GM10847 (cell line): ENCODE measurements at regions not wholly inside any gene's neighbourhood (a gene's known extent, or its start where the extent isn't known, plus 50 kb on each side); places are given as distances from the start of the nearest gene placed in this dataset.
A peak's percentile ranks its signal among the peaks of the same experiment; 100 is the strongest.

ENCODE experiments used
- POLR2A ChIP-seq: IDR thresholded peaks from 2 replicates; pipeline ENCODE4 v1.6.1; 2011; ENCODE audit not compliant: insufficient read length; ENCODE audit errors: extremely low read depth

DNA sequence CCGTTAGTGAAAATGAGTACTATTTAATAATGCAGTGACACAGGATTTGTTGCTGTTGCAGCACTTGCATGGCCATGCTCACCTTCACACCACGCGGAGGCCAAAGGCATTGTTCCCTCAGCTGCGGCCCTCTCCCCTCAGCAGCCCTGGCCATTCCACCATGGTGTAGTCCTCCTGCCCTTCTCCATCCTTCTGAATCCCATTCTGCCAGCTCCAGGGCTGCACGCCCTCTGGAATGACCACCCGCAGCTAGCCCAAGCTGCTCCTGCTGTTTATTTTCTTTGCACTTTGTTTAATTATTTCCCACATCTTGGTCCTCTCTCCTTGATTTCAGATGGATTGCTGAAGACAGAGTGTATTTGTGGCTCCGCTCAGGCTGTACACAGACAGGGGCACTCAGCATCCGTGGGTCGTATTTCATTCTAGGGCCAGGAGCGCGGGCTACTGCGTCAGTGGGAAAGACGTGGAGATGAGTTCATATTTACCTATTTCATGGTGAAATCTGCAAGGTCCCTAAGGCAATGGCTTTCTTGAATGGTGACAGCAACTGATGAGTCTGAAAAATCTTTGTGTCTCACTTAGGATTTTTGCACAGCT lies 81.4 kb upstream of the DUSP22 start:
- TF ChIP-seq POLR2A: no peak

DNA sequence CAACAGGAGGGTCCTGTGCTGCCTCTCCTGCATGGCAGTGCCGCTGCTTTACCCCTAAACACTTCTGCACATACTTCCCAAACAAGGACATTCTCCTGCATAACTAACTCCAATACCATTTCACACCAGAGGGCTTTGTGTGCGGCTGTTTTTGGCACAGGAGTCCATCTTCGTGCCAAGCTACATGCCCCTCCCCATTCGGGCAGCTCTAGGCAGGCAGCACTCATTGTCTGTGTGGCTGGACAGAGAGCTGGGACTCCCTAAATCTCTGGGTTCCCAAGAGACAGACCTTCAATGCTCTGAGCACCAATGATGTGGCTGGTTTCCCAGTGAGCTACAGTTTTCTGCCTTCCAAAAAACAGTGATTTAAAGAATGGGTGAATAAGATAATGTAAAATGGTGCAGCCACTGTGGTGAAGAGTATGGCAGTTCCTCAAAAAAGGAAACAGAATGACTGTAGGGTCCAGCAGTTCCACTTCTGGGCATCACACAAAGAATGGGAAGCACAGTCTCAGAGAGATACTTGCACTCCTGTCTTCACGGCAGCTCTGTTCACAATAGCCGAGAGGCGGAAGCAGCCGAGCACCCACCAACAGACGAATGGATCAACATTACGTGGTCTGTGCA lies 80.3 kb upstream of the DUSP22 start:
- no peak for TF ChIP-seq POLR2A

DNA sequence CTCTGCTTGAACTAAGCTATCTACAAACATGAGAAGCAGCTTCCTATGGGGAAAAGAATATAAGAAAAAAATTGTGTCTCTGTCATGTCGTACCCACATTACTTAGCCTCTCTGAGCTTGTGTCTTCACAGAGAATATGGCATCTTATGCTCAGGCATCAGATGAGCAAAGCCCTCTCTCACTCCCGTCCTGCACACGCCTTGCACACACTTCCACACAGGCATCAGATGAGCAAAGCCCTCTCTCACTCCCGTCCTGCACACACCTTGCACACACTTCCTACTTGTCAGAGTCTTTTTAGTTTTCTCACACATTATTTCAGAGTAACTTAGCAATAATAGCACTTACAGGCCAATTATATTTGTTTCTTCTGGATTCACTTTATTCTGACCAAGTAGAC lies 79.0 kb upstream of the DUSP22 start:
- no peak for TF ChIP-seq POLR2A

DNA sequence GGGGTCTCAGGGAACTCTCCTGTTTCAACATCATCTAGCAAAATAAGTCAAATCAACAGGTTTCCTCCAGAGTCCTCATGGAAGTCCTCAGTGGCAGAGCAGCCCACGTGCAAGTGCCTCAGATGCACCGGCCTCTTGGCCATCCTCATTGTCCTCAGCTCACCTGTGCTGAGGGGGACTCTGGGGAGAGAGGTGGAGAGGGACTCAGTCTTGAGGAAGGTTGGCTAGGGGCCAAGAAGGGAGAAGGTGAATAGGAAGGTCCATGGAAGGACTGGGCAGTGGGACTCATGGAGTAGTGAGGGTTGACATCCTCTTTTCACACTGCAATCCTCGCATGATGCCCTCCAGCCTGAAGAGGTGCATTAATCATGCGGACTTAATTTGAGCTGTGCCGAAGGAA lies 77.9 kb upstream of the DUSP22 start:
- TF ChIP-seq POLR2A: no peak

DNA sequence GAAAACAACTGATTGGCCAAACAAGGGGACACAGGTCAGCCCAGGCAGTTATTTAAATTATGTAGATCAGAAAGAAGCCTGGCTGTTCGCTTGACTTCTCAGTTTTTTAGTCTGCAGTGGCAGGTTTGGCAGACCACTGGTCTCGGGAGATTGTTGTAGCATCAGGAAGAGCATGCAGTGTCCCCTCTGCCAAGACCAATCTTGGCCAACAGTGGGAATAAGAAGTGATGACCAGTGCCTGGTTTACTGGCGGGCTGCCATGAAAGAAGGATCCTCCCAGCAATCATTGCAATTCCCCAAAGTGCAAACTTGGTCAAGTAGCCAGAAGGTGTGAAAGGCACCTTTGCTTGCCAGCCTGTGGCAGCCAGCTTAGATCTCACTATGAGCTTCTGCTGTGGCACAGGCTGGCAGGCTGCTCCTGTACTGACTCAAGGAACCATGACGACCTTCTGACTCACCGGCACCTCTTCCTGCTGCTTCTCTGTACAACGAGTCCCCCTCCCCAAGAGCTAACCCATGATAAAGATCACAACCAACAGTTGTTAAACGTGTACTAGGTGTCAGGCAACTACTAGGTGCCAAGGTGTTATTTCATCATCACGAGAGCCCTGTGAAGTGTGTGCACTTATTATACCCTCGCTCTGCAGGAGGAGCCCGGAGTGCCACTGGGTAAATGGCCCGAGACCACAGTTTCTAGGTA lies 76.8 kb upstream of the DUSP22 start:
- no peak for TF ChIP-seq POLR2A

DNA sequence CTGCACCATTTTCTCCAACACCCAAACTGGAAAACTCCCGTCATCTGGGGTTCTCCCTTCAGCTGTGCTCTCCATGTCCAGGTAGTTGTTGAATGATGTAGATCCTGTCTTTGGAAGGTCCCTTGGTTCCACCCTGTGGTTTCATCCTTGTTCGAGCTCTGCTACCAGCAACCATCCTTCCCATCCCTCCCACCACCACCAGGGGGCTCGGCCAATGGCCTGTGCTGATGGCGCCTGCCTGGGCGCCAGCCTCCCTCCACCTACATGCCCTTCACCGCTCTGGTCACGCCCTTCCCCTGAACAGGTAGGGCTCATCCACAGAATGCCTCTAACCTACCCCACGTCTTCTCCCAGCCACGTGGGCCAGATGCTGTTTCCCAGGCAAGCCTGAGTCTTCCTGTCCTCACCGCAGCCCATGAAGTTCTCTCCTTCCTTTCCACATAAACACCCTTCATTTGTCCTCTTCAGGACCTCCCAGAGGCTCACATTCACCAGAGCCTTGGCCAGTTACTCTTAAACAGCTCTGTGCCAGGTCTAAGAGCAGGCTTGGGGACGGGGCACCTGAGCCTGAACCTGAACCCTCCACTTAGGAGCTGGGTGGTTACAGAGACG lies 75.1 kb upstream of the DUSP22 start:
- TF ChIP-seq POLR2A: no peak

DNA sequence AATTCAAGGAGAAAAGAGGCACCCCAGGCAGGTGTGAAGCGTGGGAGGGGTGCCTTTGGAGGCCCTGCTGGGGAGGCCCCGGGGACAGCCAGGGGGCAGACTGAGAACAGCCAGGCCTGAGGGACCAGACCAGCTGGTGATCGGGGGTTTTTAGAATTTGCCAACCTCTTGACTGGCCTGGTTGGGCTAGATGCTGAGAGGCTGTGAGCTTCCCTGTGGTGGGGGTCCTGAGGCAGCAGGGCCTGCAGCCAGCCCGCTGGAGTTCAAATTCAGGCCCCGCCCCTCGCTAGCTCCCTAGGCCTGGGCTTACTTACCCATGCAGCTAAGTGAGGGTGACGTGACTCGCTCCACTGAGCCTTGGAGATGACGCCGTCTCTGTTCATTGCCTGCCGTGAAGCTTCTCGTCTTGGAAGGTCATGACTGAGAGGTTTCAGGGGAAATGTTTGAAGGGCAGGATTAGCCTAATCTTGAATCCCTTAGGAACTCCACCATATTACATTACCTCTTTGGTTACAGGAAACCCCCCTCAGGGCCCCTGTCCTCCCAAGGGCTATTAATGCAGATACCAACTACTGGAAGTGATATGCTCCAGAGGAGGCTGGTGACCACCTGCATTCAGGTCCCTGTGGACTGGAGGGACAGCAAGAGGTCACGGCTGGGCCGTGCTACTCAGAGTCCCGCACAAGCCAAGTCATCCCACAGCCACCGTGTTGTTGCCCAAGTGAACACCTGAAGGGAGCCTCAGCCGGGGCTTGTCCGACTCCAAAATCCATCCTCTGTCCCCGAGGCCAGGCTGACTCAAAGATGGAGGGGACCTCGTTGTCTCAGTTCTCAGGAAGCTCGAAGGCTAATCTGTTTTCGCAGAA lies 73.9 kb upstream of the DUSP22 start:
- peak; percentile 12 for TF ChIP-seq POLR2A

DNA sequence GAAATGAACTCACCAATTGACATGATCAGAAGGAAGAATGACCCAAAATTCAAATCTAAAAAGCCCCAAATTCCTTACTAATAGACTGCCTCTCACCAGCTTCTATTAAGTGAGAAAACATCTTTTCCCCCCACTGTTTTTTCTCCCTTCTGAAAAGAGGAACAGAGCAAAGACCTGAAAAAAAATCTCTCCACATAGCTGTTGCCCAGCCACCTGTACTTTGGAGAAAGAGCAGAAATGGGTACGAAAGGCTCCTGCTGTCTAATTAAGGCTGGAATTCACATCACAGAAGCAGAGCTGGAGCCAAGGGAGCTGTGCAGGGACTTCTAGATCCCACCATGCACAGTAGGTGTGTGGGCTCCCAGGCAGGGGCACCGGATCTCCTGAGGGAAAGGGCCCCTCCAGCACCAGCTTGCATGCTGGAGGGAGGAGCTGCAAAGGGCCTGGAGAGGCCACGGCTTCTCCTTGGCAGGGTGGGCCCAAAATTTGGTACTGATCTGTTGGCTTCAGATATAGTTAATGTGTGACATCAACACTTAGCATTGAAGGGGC lies 73.2 kb upstream of the DUSP22 start:
- no peak for TF ChIP-seq POLR2A

DNA sequence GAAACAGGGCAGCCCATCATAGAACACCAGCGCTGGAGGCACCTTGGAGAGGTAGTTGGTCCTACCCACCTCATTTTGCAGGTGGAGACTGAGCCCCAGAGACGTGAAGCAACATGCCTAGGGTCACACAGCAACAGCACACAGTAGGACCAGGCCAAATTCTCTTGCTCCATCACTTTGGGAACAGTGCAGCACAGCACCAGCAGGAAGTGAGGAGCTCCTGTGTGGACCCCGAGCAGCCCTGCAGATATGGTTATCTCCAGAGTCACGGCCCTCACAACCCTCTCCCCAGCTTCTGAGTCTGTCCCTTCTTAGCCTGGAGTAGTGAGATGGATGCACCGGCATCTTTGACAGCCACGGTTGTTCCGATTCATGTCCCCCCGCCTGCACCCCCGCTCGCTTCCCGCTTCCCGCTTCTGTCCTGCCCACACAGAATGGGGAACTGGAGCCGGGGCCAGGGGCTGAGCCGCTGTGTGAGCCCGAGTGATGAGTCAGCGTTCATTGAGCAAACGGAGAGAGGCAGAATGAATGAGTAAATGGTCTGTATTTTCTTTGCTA lies 72.6 kb upstream of the DUSP22 start:
- no peak for TF ChIP-seq POLR2A

DNA sequence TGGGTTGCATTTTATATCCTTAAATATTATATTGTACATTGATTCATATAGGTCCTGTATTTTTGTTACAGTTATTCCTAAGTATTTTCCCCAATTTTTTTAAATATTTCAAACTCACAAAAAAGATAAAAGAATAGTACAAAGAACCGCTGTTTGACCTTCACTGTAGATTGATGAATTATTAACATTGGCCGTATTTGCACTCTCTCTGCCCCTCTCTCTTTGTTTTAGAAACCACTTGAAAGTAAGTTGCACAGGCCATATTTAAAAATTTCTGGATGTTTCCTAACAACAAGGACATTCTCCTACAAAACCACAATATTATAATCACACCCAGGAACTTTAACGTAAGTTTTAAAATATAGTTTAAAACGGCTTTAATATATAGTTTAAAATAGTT lies 72.0 kb upstream of the DUSP22 start:
- no peak for TF ChIP-seq POLR2A

DNA sequence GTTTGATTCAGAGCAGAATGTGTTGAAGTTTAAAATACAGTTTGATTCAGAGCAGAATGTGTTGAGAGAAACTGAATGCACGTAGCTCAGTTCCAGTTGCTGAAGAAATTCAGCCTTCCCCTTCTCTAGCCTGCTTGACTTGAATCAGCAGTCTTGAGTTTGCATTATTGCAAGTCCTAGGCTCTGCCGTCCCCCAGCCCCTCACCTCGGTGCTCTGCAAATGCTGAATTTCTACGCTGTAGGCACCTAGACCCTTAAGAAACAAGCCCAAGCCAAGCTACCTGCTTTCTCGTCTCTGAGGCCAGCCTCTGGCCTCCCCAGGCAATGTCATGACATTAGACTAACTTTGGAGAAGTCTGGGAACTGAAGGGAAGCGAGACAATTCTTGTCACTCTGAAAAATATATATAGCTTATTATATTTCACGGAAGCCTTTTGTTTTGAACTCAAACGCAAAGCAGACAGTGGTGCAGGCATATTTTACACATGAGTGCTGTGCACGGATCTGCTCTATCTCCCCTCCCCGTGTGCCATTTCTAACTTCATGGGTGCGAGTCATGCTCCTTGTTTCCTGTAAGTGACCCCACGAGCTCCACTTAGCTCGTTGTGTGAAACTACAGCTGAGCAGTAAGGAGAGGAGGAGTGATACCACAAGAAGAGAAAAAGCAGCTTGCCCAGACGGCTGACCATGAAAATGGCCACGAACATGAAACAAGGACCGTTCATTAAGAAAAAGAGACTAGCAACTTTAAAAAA lies 71.4 kb upstream of the DUSP22 start:
- TF ChIP-seq POLR2A: no peak

DNA sequence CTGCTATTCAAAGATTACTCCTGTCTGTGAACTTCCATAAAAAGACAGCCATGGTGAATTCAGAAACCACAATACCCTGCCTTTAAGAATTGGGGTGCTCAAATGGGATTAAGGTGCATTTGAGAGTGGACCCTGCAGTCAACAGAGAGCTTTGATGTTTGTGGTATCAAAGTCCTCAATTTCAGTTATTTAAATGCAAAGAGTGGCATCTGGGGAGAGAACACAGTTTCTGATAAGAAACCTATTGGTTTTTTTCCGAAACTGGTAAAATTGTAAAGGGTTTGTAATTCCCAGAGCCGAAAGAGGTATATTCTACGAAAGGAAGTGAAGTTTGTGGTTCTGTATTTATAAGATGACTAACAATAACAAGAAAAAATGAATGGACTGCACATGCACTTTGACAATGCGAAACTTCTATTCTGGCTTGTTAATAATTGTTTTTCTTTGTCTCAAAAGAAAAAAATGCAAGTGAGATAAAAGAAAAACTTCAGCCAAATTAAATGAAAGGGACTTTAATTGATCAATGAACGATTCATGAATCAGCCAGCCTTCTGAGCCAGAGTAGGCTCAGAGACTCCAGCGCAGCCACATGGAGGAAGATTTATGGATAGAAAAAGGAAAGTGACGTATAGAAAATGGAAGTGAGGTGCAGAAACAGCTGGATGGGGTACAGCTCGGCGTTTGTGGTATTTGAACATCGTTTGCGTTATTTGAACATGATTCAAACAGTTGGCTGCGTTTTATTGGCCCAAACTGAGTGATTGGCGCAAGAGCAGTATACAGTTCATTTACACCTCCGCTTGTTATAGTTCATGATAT lies 70.5 kb upstream of the DUSP22 start:
- TF ChIP-seq POLR2A: no peak

DNA sequence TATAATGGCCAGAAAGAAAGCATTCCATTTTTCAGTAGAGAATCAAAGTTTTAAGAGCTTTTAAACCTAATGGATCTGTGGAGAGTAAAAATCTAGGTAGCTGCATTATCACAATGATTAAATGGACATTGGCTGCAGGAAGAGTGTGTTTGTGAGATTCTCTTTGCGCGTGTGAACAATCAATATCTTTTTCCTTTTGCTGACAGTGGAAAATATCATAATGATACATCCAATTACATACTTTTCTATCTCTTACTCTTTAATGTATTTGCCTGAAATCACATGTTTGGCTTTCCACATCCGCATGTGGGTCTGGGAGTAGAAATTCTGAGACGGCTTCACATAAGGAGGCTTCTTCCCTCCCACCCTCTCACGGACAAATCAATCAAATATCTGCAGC lies 69.8 kb upstream of the DUSP22 start:
- no peak for TF ChIP-seq POLR2A
